ENCODE measurements at regions not wholly inside any gene's neighbourhood (a gene's known extent, or its start where the extent isn't known, plus 50 kb on each side); places are given as distances from the start of the nearest gene placed in this dataset.

- TF ChIP-seq, protein P1, sequence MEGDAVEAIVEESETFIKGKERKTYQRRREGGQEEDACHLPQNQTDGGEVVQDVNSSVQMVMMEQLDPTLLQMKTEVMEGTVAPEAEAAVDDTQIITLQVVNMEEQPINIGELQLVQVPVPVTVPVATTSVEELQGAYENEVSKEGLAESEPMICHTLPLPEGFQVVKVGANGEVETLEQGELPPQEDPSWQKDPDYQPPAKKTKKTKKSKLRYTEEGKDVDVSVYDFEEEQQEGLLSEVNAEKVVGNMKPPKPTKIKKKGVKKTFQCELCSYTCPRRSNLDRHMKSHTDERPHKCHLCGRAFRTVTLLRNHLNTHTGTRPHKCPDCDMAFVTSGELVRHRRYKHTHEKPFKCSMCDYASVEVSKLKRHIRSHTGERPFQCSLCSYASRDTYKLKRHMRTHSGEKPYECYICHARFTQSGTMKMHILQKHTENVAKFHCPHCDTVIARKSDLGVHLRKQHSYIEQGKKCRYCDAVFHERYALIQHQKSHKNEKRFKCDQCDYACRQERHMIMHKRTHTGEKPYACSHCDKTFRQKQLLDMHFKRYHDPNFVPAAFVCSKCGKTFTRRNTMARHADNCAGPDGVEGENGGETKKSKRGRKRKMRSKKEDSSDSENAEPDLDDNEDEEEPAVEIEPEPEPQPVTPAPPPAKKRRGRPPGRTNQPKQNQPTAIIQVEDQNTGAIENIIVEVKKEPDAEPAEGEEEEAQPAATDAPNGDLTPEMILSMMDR (IDR thresholded peaks at IDR 0.05; ENCODE audit: borderline replicate concordance, extremely low read depth, low read length, poor library complexity, severe bottlenecking): no peak
- TF ChIP-seq EZH2 (IDR thresholded peaks at IDR 0.05; ENCODE audit: borderline replicate concordance, low read depth, low read length, severe bottlenecking): no peak
Observed at GRCh38 chr20:50397058-50397457, 113.1 kb upstream of the PTPN1 start.

Measured in DND-41 (cell line).